Neural cell (in vitro differentiated cells): ENCODE measurements at regions not wholly inside any gene's neighbourhood (a gene's known extent, or its start where the extent isn't known, plus 50 kb on each side); places are given as distances from the start of the nearest gene placed in this dataset.
"Not testable (repeated sequence)": the region's sequence is repeated elsewhere in the genome, so short reads cannot be mapped to it uniquely, and the experiment has no call there.

ENCODE experiments used
- H2AFZ ChIP-seq: fragments of 200-600, 300-800 bp; sonication (generic), shearing (Covaris generic); 2 replicates; pipeline ENCODE4 v1.6.0; 2014; ENCODE audit warnings: low read depth, mild to moderate bottlenecking, antibody characterized with exemption, low read length, moderate library complexity
- H3F3A ChIP-seq: fragments of 200-600 bp; shearing (Covaris generic); 2 replicates; pipeline ENCODE4 v1.6.1; 2016; ENCODE audit warnings: mild to moderate bottlenecking, moderate library complexity, mixed read lengths, antibody characterized with exemption, low read length; ENCODE audit not compliant: insufficient read depth, poor library complexity, severe bottlenecking
- H3K27ac ChIP-seq: fragments of 200-600, 300-800 bp; sonication (generic), shearing (Covaris generic); 2 replicates; pipeline ENCODE4 v1.5.1; 2014; ENCODE audit warnings: mild to moderate bottlenecking, low read length, moderate library complexity
- H3K27me3 ChIP-seq: fragments of 300-800, 200-600 bp; sonication (generic), shearing (Covaris generic); 2 replicates; pipeline ENCODE4 v1.6.0; 2014; ENCODE audit warnings: mild to moderate bottlenecking, low read depth, low read length, moderate library complexity; ENCODE audit not compliant: insufficient read depth
- H3K36me3 ChIP-seq: fragments of 300-800, 200-600 bp; sonication (generic), shearing (Covaris generic); 2 replicates; pipeline ENCODE4 v1.5.1; 2014; ENCODE audit warnings: mild to moderate bottlenecking, antibody characterized with exemption, low read length, moderate library complexity; ENCODE audit not compliant: insufficient read depth
- H3K4me2 ChIP-seq: fragments of 300-800, 200-600 bp; sonication (generic), shearing (Covaris generic); 2 replicates; pipeline ENCODE4 v1.6.0; 2014; ENCODE audit warnings: mild to moderate bottlenecking, low read length
- H3K4me3 ChIP-seq: fragments of 300-800, 200-600 bp; sonication (generic), shearing (Covaris generic); 2 replicates; pipeline ENCODE4 v1.5.1; 2014; ENCODE audit warnings: mild to moderate bottlenecking, low read length, moderate library complexity
- H3K79me2 ChIP-seq: fragments of 200-600 bp; shearing (Covaris generic); replicated peaks from 2 replicates; pipeline ENCODE4 v1.6.0; 2014; ENCODE audit warnings: mild to moderate bottlenecking, low read length, moderate library complexity; ENCODE audit not compliant: insufficient read depth
- H3K9ac ChIP-seq: fragments of 300-800, 200-600 bp; sonication (generic), shearing (Covaris generic); 2 replicates; pipeline ENCODE4 v1.6.1; 2016; ENCODE audit warnings: mild to moderate bottlenecking, low read length, mixed read lengths
- H3K9me2 ChIP-seq: fragments of 200-600 bp; shearing (Covaris generic); 2 replicates; pipeline ENCODE4 v1.6.1; 2016; ENCODE audit warnings: mild to moderate bottlenecking, low read length, mixed read lengths; ENCODE audit not compliant: insufficient read depth
- H3K9me3 ChIP-seq: fragments of 200-600, 300-800 bp; sonication (generic), shearing (Covaris generic); 2 replicates; pipeline ENCODE4 v1.6.1; 2016; ENCODE audit warnings: mild to moderate bottlenecking, mixed run types, low read length, moderate library complexity, mixed read lengths
- H4K20me1 ChIP-seq: fragments of 200-600 bp; shearing (Covaris generic); 2 replicates; pipeline ENCODE4 v1.6.1; 2016; ENCODE audit warnings: mild to moderate bottlenecking, mixed run types; ENCODE audit not compliant: insufficient read depth
- CTCF ChIP-seq: fragments of 450-650 bp; IDR thresholded peaks from 2 replicates; pipeline ENCODE4 v1.5.1; 2014; ENCODE audit warnings: antibody characterized with exemption, mild to moderate bottlenecking, moderate library complexity; ENCODE audit not compliant: poor library complexity, severe bottlenecking
- EP300 ChIP-seq: fragments of 450-650 bp; conservative IDR thresholded peaks from 2 replicates; pipeline ENCODE4 v1.6.1; 2014; ENCODE audit warnings: antibody characterized with exemption, mild to moderate bottlenecking, moderate library complexity; ENCODE audit not compliant: poor library complexity, severe bottlenecking
- EZH2 ChIP-seq: fragments of 200-600, 300-800 bp; shearing (Covaris generic), sonication (generic); IDR thresholded peaks from 2 replicates; pipeline ENCODE4 v1.6.1; 2014; ENCODE audit warnings: antibody characterized with exemption, low read length, borderline replicate concordance, mild to moderate bottlenecking; ENCODE audit not compliant: insufficient read depth, poor library complexity, severe bottlenecking
- MXI1 ChIP-seq: fragments of 450-650 bp; conservative IDR thresholded peaks from 2 replicates; pipeline ENCODE4 v1.6.1; 2014; ENCODE audit warnings: antibody characterized with exemption, mild to moderate bottlenecking; ENCODE audit not compliant: poor library complexity, severe bottlenecking
- POLR2AphosphoS5 ChIP-seq: IDR thresholded peaks from 2 replicates; pipeline ENCODE4 v1.6.1; 2012
- RAD21 ChIP-seq: fragments of 450-650 bp; conservative IDR thresholded peaks from 2 replicates; pipeline ENCODE4 v1.6.1; 2014; ENCODE audit warnings: antibody characterized with exemption, mild to moderate bottlenecking, moderate library complexity
- REST ChIP-seq: IDR thresholded peaks from 2 replicates; pipeline ENCODE4 v1.6.1; 2012; ENCODE audit warnings: borderline replicate concordance
- SMC3 ChIP-seq: fragments of 450-650 bp; conservative IDR thresholded peaks from 2 replicates; pipeline ENCODE4 v1.6.1; 2014; ENCODE audit warnings: antibody characterized with exemption, mild to moderate bottlenecking, moderate library complexity; ENCODE audit not compliant: poor library complexity
- TAF1 ChIP-seq: IDR thresholded peaks from 2 replicates; pipeline ENCODE4 v1.6.1; 2012; ENCODE audit warnings: low read depth

GRCh38 chr10:80966326-80966986 lies 428.8 kb downstream of the SH2D4B start:
- H3K27me3 ChIP-seq, result no peaks in the 10 kb centered on the region
- H3K9me2 ChIP-seq, result no peaks in the 10 kb centered on the region
- no peaks in the 10 kb centered on the region for H3K9me3 ChIP-seq
- no peak overlapping the region for H3K27ac ChIP-seq
- H3K9ac ChIP-seq, result no peak overlapping the region
- TF ChIP-seq REST (no peak), POLR2AphosphoS5 (no peak), CTCF (no peak), EZH2 (no peak), TAF1 (no peak), MXI1 (no peak), RAD21 (no peak), EP300 (no peak)
- no peak overlapping the region for H3K4me3 ChIP-seq
- H3K36me3 ChIP-seq, result no peaks in the 10 kb centered on the region
- H3K4me2 ChIP-seq, result no peak overlapping the region
- no peak overlapping the region for H2AFZ ChIP-seq
- H4K20me1 ChIP-seq, result no peaks in the 10 kb centered on the region
- H3K79me2 ChIP-seq, result no peaks in the 10 kb centered on the region
- H3F3A ChIP-seq, result no peaks in the 10 kb centered on the region

- not testable (repeated sequence) for H3K36me3 ChIP-seq, H4K20me1 ChIP-seq, H2AFZ ChIP-seq
Measured at GRCh38 chr10:80967357-80967756, 429.7 kb downstream of the SH2D4B start.

GRCh38 chr10:80968903-80969302 lies 431.2 kb downstream of the SH2D4B start:
- no peaks in the 10 kb centered on the region for H3K79me2 ChIP-seq
- no peak overlapping the region for H3K4me2 ChIP-seq
- no peak overlapping the region for H3K9ac ChIP-seq
- H3K9me2 ChIP-seq, result no peaks in the 10 kb centered on the region
- no peaks in the 10 kb centered on the region for H3K9me3 ChIP-seq
- H3K4me3 ChIP-seq, result no peak overlapping the region
- no peaks in the 10 kb centered on the region for H3F3A ChIP-seq
- H2AFZ ChIP-seq, result no peak overlapping the region
- no peaks in the 10 kb centered on the region for H3K36me3 ChIP-seq
- no peak overlapping the region for H3K27ac ChIP-seq
- H3K27me3 ChIP-seq, result no peaks in the 10 kb centered on the region
- no peaks in the 10 kb centered on the region for H4K20me1 ChIP-seq
- TF ChIP-seq EP300, result no peak
- no peak for TF ChIP-seq RAD21
- TF ChIP-seq TAF1, result no peak
- TF ChIP-seq SMC3, result no peak
- no peak for TF ChIP-seq MXI1
- TF ChIP-seq POLR2AphosphoS5, result no peak
- TF ChIP-seq CTCF, result no peak
- no peak for TF ChIP-seq REST
- TF ChIP-seq EZH2, result no peak

More at GRCh38 chr10:80967357-80967756, 429.7 kb downstream of the SH2D4B start:
- H3K79me2 ChIP-seq, H3K9ac ChIP-seq, H3K4me2 ChIP-seq, H3K9me2 ChIP-seq, H3K9me3 ChIP-seq, H3K4me3 ChIP-seq, H3F3A ChIP-seq, H3K27me3 ChIP-seq, H3K27ac ChIP-seq: not testable (repeated sequence)
